Keratinocyte (primary cell): ENCODE measurements at regions not wholly inside any gene's neighbourhood (a gene's known extent, or its start where the extent isn't known, plus 50 kb on each side); places are given as distances from the start of the nearest gene placed in this dataset.
"Not testable (repeated sequence)": the region's sequence is repeated elsewhere in the genome, so short reads cannot be mapped to it uniquely, and the experiment has no call there.

ENCODE experiments used
- EZH2 ChIP-seq: IDR thresholded peaks from one replicate; pipeline ENCODE4 v1.6.1; 2012; ENCODE audit warnings: inconsistent platforms, mild to moderate bottlenecking, low read length, moderate library complexity
- TF ChIP-seq, protein P1 (sequence below), 3 experiments: IDR thresholded peaks in 1 of 3; conservative IDR thresholded peaks in 1 of 3; optimal IDR thresholded peaks in 1 of 3; 2 replicates in 2 of 3; 3 replicates in 1 of 3; pipeline versions ENCODE3 to v1.5.1; 2011; ENCODE audit warnings: low read length in 3 of 3, mild to moderate bottlenecking in 3 of 3, moderate library complexity in 2 of 3, control low read depth in 1 of 3, inconsistent platforms in 1 of 3; ENCODE audit not compliant: insufficient read depth in 2 of 3; ENCODE audit errors: extremely low read depth in 1 of 3

DNA sequence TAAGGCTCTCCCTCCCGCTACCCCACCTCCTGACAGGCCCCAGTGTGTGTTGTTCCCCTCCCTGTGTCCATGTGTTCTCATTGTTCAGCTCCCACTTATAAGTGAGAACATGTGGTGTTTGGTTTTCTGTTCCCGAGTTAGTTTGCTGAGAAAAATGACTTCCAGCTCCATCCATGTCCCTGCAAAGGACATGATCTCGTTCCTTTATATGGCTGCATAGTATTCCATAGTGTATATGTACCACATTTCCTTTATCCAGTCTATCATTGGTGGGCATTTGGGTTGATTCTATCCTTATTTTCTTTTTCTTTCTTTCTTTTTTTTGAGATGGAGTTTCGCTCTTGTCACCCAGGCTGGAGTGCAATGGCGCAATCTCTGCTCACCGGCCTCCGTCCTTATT lies 57.8 kb upstream of the RASSF3 start:
- TF ChIP-seq, protein P1, sequence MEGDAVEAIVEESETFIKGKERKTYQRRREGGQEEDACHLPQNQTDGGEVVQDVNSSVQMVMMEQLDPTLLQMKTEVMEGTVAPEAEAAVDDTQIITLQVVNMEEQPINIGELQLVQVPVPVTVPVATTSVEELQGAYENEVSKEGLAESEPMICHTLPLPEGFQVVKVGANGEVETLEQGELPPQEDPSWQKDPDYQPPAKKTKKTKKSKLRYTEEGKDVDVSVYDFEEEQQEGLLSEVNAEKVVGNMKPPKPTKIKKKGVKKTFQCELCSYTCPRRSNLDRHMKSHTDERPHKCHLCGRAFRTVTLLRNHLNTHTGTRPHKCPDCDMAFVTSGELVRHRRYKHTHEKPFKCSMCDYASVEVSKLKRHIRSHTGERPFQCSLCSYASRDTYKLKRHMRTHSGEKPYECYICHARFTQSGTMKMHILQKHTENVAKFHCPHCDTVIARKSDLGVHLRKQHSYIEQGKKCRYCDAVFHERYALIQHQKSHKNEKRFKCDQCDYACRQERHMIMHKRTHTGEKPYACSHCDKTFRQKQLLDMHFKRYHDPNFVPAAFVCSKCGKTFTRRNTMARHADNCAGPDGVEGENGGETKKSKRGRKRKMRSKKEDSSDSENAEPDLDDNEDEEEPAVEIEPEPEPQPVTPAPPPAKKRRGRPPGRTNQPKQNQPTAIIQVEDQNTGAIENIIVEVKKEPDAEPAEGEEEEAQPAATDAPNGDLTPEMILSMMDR (optimal IDR thresholded peaks at IDR 0.05 in 1 of 3, IDR thresholded peaks at IDR 0.05 in 1 of 3, conservative IDR thresholded peaks at IDR 0.05 in 1 of 3; ENCODE audit: extremely low read depth in 1 of 3, insufficient read depth in 2 of 3, low read length in 3 of 3) = not testable (repeated sequence)
- TF ChIP-seq EZH2 = not testable (repeated sequence)
